ENCODE measurements at regions not wholly inside any gene's neighbourhood (a gene's known extent, or its start where the extent isn't known, plus 50 kb on each side); places are given as distances from the start of the nearest gene placed in this dataset.
A peak's percentile ranks its signal among the peaks of the same experiment; 100 is the strongest.

- no peaks in the 10 kb centered on the region for H3K36me3 ChIP-seq (ENCODE audit: control insufficient read depth, low read length)
- H4K20me1 ChIP-seq (ENCODE audit: control insufficient read depth, insufficient read depth, low read depth, low read length), result no peaks in the 10 kb centered on the region
- H3K4me3 ChIP-seq (ENCODE audit: low read length), result peak overlapping the region; percentile 75; the same call in 1 of the 2 replicates
- H3K79me2 ChIP-seq (ENCODE audit: control insufficient read depth, low read length), result 0 out of 2 replicates have a peak, but pooled peaks cover 4% of the 10 kb centered on the region
- peaks cover 51% of the 10 kb centered on the region for H3K4me1 ChIP-seq (ENCODE audit: control insufficient read depth, low read length)
- H3K27me3 ChIP-seq (ENCODE audit: control insufficient read depth, low read length), result no peaks in the 10 kb centered on the region
- H3K4me2 ChIP-seq (ENCODE audit: low read length), result peak overlapping the region; percentile 96
- H3K27ac ChIP-seq (ENCODE audit: low read depth, low read length), result peak overlapping the region; percentile 80; the same call in 1 of the 2 replicates
- H3K9me2 ChIP-seq (replicated peaks; ENCODE audit: control insufficient read depth, low read length), result no peaks in the 10 kb centered on the region
- H3K9me3 ChIP-seq (ENCODE audit: control insufficient read depth, insufficient read depth, low read length), result no peaks in the 10 kb centered on the region
- TF ChIP-seq CTCF (IDR thresholded peaks at IDR 0.05; ENCODE audit: low read depth, low read length, poor library complexity, severe bottlenecking) (no peak), EZH2phosphoT487 (IDR thresholded peaks at IDR 0.05; ENCODE audit: borderline replicate concordance, low read length) (no peak)
- peaks cover 7% of the 10 kb centered on the region; the same call in 1 of the 2 replicates for H3F3A ChIP-seq (ENCODE audit: control insufficient read depth, insufficient read depth)
Observed at GRCh38 chr13:40387775-40388174, 278.7 kb downstream of the FOXO1 start.

GRCh38 chr13:40388617-40389016, 277.8 kb downstream of the FOXO1 start:
- no peaks in the 10 kb centered on the region for H3K9me2 ChIP-seq (replicated peaks; ENCODE audit: control insufficient read depth, low read length)
- H3F3A ChIP-seq (ENCODE audit: control insufficient read depth, insufficient read depth), result peaks cover 7% of the 10 kb centered on the region; the same call in 1 of the 2 replicates
- H3K27me3 ChIP-seq (ENCODE audit: control insufficient read depth, low read length), result no peaks in the 10 kb centered on the region
- peak overlapping the region; percentile 96 for H3K4me2 ChIP-seq (ENCODE audit: low read length)
- peak overlapping the region; percentile 75 for H3K4me3 ChIP-seq (ENCODE audit: low read length)
- peaks cover 51% of the 10 kb centered on the region for H3K4me1 ChIP-seq (ENCODE audit: control insufficient read depth, low read length)
- H3K9me3 ChIP-seq (ENCODE audit: control insufficient read depth, insufficient read depth, low read length), result no peaks in the 10 kb centered on the region
- H3K79me2 ChIP-seq (ENCODE audit: control insufficient read depth, low read length), result 0 out of 2 replicates have a peak, but pooled peaks cover 4% of the 10 kb centered on the region
- no peak for TF ChIP-seq EZH2phosphoT487 (IDR thresholded peaks at IDR 0.05; ENCODE audit: borderline replicate concordance, low read length)
- TF ChIP-seq CTCF (IDR thresholded peaks at IDR 0.05; ENCODE audit: low read depth, low read length, poor library complexity, severe bottlenecking), result no peak
- H3K36me3 ChIP-seq (ENCODE audit: control insufficient read depth, low read length), result no peaks in the 10 kb centered on the region
- peak overlapping the region; percentile 80 for H3K27ac ChIP-seq (ENCODE audit: low read depth, low read length)
- H4K20me1 ChIP-seq (ENCODE audit: control insufficient read depth, insufficient read depth, low read depth, low read length), result no peaks in the 10 kb centered on the region

- peaks cover 7% of the 10 kb centered on the region; the same call in 1 of the 2 replicates for H3F3A ChIP-seq (ENCODE audit: control insufficient read depth, insufficient read depth)
- peak overlapping the region; percentile 75 for H3K4me3 ChIP-seq (ENCODE audit: low read length)
- no peaks in the 10 kb centered on the region for H3K36me3 ChIP-seq (ENCODE audit: control insufficient read depth, low read length)
- TF ChIP-seq EZH2phosphoT487 (IDR thresholded peaks at IDR 0.05; ENCODE audit: borderline replicate concordance, low read length), result no peak
- TF ChIP-seq CTCF (IDR thresholded peaks at IDR 0.05; ENCODE audit: low read depth, low read length, poor library complexity, severe bottlenecking), result no peak
- H3K9me2 ChIP-seq (replicated peaks; ENCODE audit: control insufficient read depth, low read length), result no peaks in the 10 kb centered on the region
- no peaks in the 10 kb centered on the region for H3K9me3 ChIP-seq (ENCODE audit: control insufficient read depth, insufficient read depth, low read length)
- H4K20me1 ChIP-seq (ENCODE audit: control insufficient read depth, insufficient read depth, low read depth, low read length), result no peaks in the 10 kb centered on the region
- H3K4me2 ChIP-seq (ENCODE audit: low read length), result peak overlapping the region; percentile 96
- H3K27ac ChIP-seq (ENCODE audit: low read depth, low read length), result peak overlapping the region; percentile 80
- no peaks in the 10 kb centered on the region for H3K27me3 ChIP-seq (ENCODE audit: control insufficient read depth, low read length)
- H3K79me2 ChIP-seq (ENCODE audit: control insufficient read depth, low read length), result 0 out of 2 replicates have a peak, but pooled peaks cover 4% of the 10 kb centered on the region
- H3K4me1 ChIP-seq (ENCODE audit: control insufficient read depth, low read length), result peaks cover 47% of the 10 kb centered on the region
Observed at GRCh38 chr13:40389081-40389641, 277.3 kb downstream of the FOXO1 start.
